Astrocyte of the spinal cord (primary cell): ENCODE measurements at regions not wholly inside any gene's neighbourhood (a gene's known extent, or its start where the extent isn't known, plus 50 kb on each side); places are given as distances from the start of the nearest gene placed in this dataset.
"Not testable (repeated sequence)": the region's sequence is repeated elsewhere in the genome, so short reads cannot be mapped to it uniquely, and the experiment has no call there.

Source experiments
- DNase-seq: peaks from one replicate; pipeline ENCODE4 v3.0.0; 2011; ENCODE audit warnings: low read depth, low spot score
- H3K4me3 ChIP-seq: 2 replicates; pipeline ENCODE4 v1.5.1; 2011; ENCODE audit warnings: low read depth, mild to moderate bottlenecking, low read length, moderate library complexity
- CTCF ChIP-seq: IDR thresholded peaks from 2 replicates; pipeline ENCODE4 v1.5.1; 2012; ENCODE audit warnings: low read depth, mild to moderate bottlenecking, low read length, inconsistent platforms
- in situ Hi-C: cut with HindIII; loops from 2 replicates; pipeline ENCODE4 v1.10.0; 2017; ENCODE audit warnings: low sequenced_read_pairs

- in situ Hi-C loops = no loop called here
- DNase-seq = no peak
- H3K4me3 ChIP-seq = no peak overlapping the region
- no peak for TF ChIP-seq CTCF
Measured at GRCh38 chr10:85105614-85106255, 777.3 kb downstream of the CCSER2 start.

GRCh38 chr10:85111271-85111670 is 782.9 kb downstream of the CCSER2 start:
- in situ Hi-C loops = no loop called here
- TF ChIP-seq CTCF = no peak
- no peak for DNase-seq
- no peak overlapping the region for H3K4me3 ChIP-seq

GRCh38 chr10:85124603-85125051 is 796.2 kb downstream of the CCSER2 start:
- DNase-seq = no peak
- no peak overlapping the region for H3K4me3 ChIP-seq
- no peak for TF ChIP-seq CTCF
- in situ Hi-C loops = no loop called here

GRCh38 chr10:85137253-85137652 is 808.9 kb downstream of the CCSER2 start:
- no peak for TF ChIP-seq CTCF
- in situ Hi-C loops = no loop called here
- no peak overlapping the region for H3K4me3 ChIP-seq
- no peak for DNase-seq

GRCh38 chr10:85138046-85138445 is 809.7 kb downstream of the CCSER2 start:
- no peak overlapping the region for H3K4me3 ChIP-seq
- in situ Hi-C loops = no loop called here
- DNase-seq = no peak
- no peak for TF ChIP-seq CTCF

- DNase-seq = no peak
- no peak overlapping the region for H3K4me3 ChIP-seq
- in situ Hi-C loops = no loop called here
- no peak for TF ChIP-seq CTCF
Measured at GRCh38 chr10:85139124-85139523, 810.7 kb downstream of the CCSER2 start.

GRCh38 chr10:85141520-85141919 is 813.1 kb downstream of the CCSER2 start:
- DNase-seq, in situ Hi-C loops, H3K4me3 ChIP-seq: not testable (repeated sequence)
